Activated CD8-positive, alpha-beta T cell treated with anti-CD3 and anti-CD28 coated beads for 36 hours (primary cell): ENCODE measurements at regions not wholly inside any gene's neighbourhood (a gene's known extent, or its start where the extent isn't known, plus 50 kb on each side); places are given as distances from the start of the nearest gene placed in this dataset.

Experiments
- ATAC-seq: fragments of 200-7000 bp; cut with Tn5 transposase; one replicate; pipeline ENCODE4 v1.10.0; 2021; ENCODE audit warnings: mild to moderate bottlenecking, moderate library complexity
- CTCF ChIA-PET: fragments of 350-600 bp; sonication (Branson Sonifier 250); formaldehyde crosslinking; loops from one replicate; lab custom pipeline; 2021; ENCODE audit warnings: antibody characterized with exemption; lab: Charles Lee
- POLR2A ChIA-PET: fragments of 350-600 bp; sonication (Branson Sonifier 250); formaldehyde crosslinking; loops from one replicate; lab custom pipeline; 2021; ENCODE audit warnings: antibody characterized with exemption; lab: Charles Lee
- DNase-seq: peaks from one replicate; pipeline ENCODE4 v3.0.0-alpha.2; 2020
- H3K27ac Mint-ChIP-seq: one replicate; pipeline ENCODE4 v1.8.0; 2021; ENCODE audit warnings: mild to moderate bottlenecking, mixed read lengths
- H3K27me3 Mint-ChIP-seq: one replicate; pipeline ENCODE4 v1.8.0; 2021; ENCODE audit warnings: mixed read lengths
- H3K36me3 Mint-ChIP-seq: one replicate; pipeline ENCODE4 v1.8.0; 2021; ENCODE audit warnings: low read depth, mixed read lengths
- H3K4me1 Mint-ChIP-seq: one replicate; pipeline ENCODE4 v1.8.0; 2021; ENCODE audit warnings: low read depth, mixed read lengths
- H3K4me3 Mint-ChIP-seq: one replicate; pipeline ENCODE4 v1.8.0; 2021; ENCODE audit warnings: mild to moderate bottlenecking, moderate library complexity, mixed read lengths
- H3K9me3 Mint-ChIP-seq: one replicate; pipeline ENCODE4 v1.8.0; 2021; ENCODE audit warnings: mixed read lengths
- CTCF ChIP-seq: fragments of 200-600 bp; IDR thresholded peaks from one replicate; pipeline ENCODE4 v1.8.0; 2022; ENCODE audit warnings: antibody characterized with exemption, mild to moderate bottlenecking
- intact Hi-C: fragments of 100-400 bp; cut with micrococcal nuclease; formaldehyde crosslinking; loops from one replicate; pipeline ENCODE4 v1.10.0; 2022

- DNase-seq (no peak), ATAC-seq (no peak)
- no peak overlapping the region for H3K27ac Mint-ChIP-seq
- peaks cover 12% of the 10 kb centered on the region for H3K9me3 Mint-ChIP-seq
- H3K4me1 Mint-ChIP-seq: no peaks in the 10 kb centered on the region
- no peak for TF ChIP-seq CTCF
- no peaks in the 10 kb centered on the region for H3K27me3 Mint-ChIP-seq
- ChIA-PET POLR2A (no interaction called here), CTCF (no interaction called here)
- H3K36me3 Mint-ChIP-seq: no peaks in the 10 kb centered on the region
- intact Hi-C loops: no loop called here
- no peak overlapping the region for H3K4me3 Mint-ChIP-seq
Measured at GRCh38 chr4:131304686-131305085, 1844.4 kb upstream of the PCDH10 start.

- H3K36me3 Mint-ChIP-seq: no peaks in the 10 kb centered on the region
- no peak for DNase-seq
- H3K4me1 Mint-ChIP-seq: no peaks in the 10 kb centered on the region
- ATAC-seq: no peak
- intact Hi-C loops: no loop called here
- ChIA-PET POLR2A (no interaction called here), CTCF (no interaction called here)
- peaks cover 8% of the 10 kb centered on the region for H3K9me3 Mint-ChIP-seq
- no peaks in the 10 kb centered on the region for H3K27me3 Mint-ChIP-seq
- H3K27ac Mint-ChIP-seq: no peak overlapping the region
- TF ChIP-seq CTCF: no peak
- no peak overlapping the region for H3K4me3 Mint-ChIP-seq
Measured at GRCh38 chr4:131309628-131310027, 1839.5 kb upstream of the PCDH10 start.

GRCh38 chr4:131316086-131316485 is 1833.0 kb upstream of the PCDH10 start:
- DNase-seq (no peak), ATAC-seq (no peak)
- CTCF ChIA-PET: no interaction called here
- no peaks in the 10 kb centered on the region for H3K27me3 Mint-ChIP-seq
- no peaks in the 10 kb centered on the region for H3K4me1 Mint-ChIP-seq
- no peaks in the 10 kb centered on the region for H3K36me3 Mint-ChIP-seq
- H3K4me3 Mint-ChIP-seq: no peak overlapping the region
- POLR2A ChIA-PET: no interaction called here
- H3K27ac Mint-ChIP-seq: no peak overlapping the region
- peaks cover 2% of the 10 kb centered on the region for H3K9me3 Mint-ChIP-seq
- intact Hi-C loops: no loop called here
- TF ChIP-seq CTCF: no peak

GRCh38 chr4:131337936-131338335 is 1811.2 kb upstream of the PCDH10 start:
- intact Hi-C loops: no loop called here
- H3K9me3 Mint-ChIP-seq: peaks cover 1% of the 10 kb centered on the region
- ATAC-seq (no peak), DNase-seq (no peak)
- no peak overlapping the region for H3K27ac Mint-ChIP-seq
- POLR2A ChIA-PET: no interaction called here
- H3K27me3 Mint-ChIP-seq: no peaks in the 10 kb centered on the region
- TF ChIP-seq CTCF: no peak
- no peak overlapping the region for H3K4me3 Mint-ChIP-seq
- CTCF ChIA-PET: no interaction called here
- H3K36me3 Mint-ChIP-seq: no peaks in the 10 kb centered on the region
- no peaks in the 10 kb centered on the region for H3K4me1 Mint-ChIP-seq

GRCh38 chr4:131339137-131339536 is 1810.0 kb upstream of the PCDH10 start:
- Mint-ChIP-seq H3K4me1 (no peaks in the 10 kb centered on the region), H3K36me3 (no peaks in the 10 kb centered on the region), H3K4me3 (no peak overlapping the region), H3K27ac (no peak overlapping the region), H3K9me3 (no peaks in the 10 kb centered on the region), H3K27me3 (no peaks in the 10 kb centered on the region)
- TF ChIP-seq CTCF: no peak
- DNase-seq: no peak
- ATAC-seq: no peak
- POLR2A ChIA-PET: interaction anchor here (0.7 kb wide), 1 partner anchor 11 kb away, joined by 3 read pairs; no protein-coding TSS in a partner anchor
- intact Hi-C loops: no loop called here
- CTCF ChIA-PET: no interaction called here
